H4 (cell line): ENCODE measurements at regions not wholly inside any gene's neighbourhood (a gene's known extent, or its start where the extent isn't known, plus 50 kb on each side); places are given as distances from the start of the nearest gene placed in this dataset.
A peak's percentile ranks its signal among the peaks of the same experiment; 100 is the strongest.
"Not testable (repeated sequence)": the region's sequence is repeated elsewhere in the genome, so short reads cannot be mapped to it uniquely, and the experiment has no call there.

ENCODE experiments used
- DNase-seq: peaks from one replicate; pipeline ENCODE4 v3.0.0-alpha.2; 2015; ENCODE audit warnings: low spot score

DNA sequence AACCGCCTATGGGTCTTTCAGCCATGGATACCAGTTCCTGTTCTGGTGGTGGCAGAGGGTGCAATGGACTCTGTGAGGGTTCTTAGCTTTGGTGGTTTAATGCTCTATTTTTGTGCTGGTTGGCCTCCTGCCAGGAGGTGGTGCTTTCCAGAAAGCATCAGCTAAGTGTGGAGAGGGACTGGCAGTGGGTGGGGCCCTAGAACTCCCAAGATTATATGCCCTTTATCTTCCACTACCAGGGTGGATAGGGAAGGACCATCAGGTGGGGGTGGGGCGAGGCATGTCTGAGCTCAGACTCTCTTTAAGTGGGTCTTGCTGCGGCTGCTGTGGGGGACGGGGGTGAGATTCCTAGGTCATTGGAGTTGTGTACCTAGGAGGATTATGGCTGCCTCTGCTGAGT is 298.3 kb upstream of the MAP3K7 start:
- not testable (repeated sequence) for DNase-seq

DNA sequence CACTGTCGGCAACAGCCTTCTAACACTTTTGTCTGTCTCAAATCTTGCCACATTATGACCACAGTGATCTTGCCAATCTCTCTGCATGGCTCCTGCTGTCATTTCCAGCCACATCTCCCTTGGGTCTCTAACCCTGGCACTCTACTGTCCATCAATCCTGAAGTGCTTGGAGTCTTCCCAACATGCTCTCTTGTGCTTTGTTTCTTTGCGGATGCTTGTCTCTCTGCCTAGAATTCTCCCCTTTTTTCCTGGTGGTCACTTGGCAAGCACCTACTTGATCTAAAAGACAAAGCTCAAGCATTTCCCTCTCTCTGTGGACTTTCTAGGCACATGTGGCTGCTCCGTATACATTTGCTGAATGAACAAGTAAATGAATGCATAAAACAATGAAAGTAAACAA is 290.7 kb upstream of the MAP3K7 start:
- DNase-seq, result no peak

DNA sequence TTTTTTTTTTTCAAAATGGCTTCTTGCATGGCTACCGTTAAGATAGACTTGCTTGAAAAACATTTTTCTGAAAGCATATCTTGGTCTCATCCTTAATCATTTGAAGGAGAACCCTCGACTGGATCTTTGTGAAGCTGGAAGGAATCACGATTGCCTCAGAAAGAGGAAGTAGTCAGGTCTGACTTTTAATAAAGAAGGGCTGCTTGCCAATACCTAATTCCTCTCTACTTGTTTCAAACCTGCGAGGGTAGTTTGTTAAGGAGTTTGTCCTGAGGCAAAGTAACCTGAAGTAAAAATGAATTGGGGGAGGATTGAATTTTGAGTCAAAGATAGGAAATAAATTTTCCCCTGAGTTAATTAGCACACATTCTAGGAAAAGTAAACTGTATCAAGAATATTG is 288.1 kb upstream of the MAP3K7 start:
- DNase-seq, result no peak

- DNase-seq, result no peak
These were observed 286.1 kb upstream of the MAP3K7 start for GRCh38 chr6:90872981-90873380.

- DNase-seq, result no peak
These were observed 283.7 kb upstream of the MAP3K7 start for GRCh38 chr6:90870561-90870960.

DNA sequence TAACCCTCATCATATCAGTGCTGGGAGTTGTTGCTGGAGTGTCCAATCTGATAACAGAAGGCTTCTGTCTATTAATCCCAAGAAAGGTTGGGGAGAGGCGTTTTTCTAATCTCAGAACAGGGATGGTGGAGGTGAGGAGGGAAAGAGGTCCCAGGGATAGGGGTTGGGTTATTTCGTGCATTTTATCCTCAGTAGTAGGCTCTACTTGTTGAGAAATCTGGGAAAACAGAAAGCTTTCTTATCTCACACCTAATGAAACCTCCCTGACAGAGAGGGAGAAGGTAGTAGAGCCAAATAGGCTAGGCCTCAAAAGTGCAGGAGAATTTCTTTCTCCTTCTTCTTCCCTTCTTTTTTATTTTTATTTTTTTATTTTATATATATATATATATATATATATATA is 281.8 kb upstream of the MAP3K7 start:
- no peak for DNase-seq

DNA sequence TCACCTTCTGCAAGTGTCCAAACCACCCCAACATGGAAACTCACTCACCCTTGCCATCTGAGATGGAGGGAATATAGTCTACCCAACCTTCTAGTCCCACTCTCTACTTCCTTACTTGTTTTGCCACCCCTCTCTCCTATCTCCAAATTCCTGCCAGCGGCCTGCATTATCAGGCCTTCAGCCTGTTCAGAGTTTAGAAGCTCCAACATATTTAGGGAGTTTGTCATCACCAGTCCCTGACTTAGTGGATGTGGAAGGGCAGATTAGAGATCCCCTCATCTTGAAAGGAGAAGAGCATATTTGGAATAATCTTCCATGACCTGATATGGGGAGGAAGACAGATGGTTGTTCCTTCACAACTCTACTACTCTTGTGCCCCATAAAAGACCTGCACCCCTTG is 281.4 kb upstream of the MAP3K7 start:
- no peak for DNase-seq

DNA sequence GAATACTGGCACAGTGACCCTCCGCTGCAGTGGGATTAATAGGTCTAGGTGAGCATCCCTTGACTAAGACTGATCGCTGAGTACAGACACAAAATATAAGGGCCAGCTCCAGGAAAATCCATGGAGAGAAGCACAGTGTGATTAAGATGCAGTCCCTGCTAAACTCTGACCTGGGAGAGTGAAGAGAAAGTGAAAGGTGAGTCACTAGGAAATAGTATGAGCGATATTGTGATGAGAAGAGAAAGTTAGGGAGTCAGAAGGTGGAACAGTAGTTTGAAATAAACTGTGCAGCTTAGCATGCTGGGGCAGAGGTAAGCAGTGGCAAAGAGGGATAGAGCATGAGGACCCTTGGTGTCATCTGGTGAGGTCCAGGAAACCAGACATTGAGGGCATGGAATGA is 278.6 kb upstream of the MAP3K7 start:
- DNase-seq, result no peak

DNA sequence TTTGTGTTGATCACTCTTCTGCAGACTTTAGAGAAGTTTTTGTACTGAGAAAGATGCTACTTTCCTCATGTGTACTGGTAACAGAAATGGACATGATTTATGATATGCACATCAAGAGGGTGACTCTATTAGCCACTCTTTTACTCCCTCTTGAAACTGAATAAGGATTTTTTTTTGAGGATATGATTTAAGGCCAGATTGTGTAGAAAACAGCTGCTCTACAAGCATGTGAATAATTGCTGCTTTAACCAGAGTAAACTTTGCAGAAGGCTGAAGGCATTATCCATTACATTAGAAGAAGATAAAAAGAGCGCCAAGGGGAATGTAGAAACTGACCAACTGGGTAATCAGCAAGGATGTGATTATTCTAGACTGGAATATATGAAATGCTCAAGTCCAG is 276.2 kb upstream of the MAP3K7 start:
- DNase-seq, result no peak

DNA sequence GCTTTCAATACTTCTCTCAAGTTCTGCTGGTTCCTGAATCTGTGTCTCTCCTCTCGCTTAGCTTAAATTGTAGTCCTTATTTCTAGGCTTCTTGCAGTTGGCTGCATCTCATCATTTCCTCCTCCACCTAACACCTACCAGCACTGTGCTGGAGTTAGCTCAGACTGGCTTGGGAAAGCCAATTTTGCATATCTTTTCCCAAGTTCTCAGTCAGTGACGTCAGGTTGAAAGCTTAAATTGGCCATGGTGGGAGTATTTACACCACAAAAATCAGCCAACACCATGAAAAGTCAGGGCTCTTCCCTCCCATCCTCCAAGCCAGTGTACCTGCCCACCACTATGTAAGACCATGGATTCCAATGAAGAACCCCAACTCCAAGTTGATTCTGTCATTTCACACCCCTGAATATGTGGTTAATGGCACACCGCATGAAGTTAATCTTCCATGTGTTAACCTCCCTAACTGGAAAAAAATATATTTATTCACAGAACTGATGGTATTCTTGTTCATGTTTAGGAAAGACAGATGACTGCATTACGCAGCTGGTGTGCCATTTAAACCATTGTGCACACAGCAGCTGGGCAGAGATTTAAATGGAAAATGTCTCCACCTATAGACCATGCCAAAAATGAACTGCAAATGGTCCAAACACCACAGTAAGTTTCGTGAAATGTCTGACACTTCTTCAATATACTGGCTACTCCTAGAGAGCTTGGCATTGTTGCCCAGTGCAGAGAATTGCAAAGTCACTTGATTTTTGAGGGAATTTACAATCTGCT is 274.1 kb upstream of the MAP3K7 start:
- no peak for DNase-seq

DNA sequence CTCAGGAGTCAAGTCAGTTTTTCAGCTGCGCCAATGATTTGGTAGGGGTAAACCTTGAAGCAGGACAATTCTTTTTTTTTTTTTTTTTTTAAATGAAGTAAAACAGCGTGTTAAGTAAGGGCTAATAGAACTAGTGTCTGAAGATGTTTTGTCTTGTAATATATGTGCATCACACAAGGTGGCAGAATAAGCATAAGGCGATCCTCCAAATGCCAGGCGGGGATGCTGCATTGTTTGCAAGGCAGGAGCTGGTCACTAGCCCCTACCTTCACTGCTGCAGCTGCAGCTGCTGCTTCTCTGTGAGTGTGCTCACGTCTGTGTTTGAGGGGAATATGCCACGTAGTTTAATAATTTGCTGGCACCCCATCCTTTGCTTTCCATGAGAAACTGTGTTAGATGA is 272.7 kb upstream of the MAP3K7 start:
- peak; percentile 11 for DNase-seq

GRCh38 chr6:90859056-90859455 is 272.2 kb upstream of the MAP3K7 start:
- DNase-seq, result no peak

DNA sequence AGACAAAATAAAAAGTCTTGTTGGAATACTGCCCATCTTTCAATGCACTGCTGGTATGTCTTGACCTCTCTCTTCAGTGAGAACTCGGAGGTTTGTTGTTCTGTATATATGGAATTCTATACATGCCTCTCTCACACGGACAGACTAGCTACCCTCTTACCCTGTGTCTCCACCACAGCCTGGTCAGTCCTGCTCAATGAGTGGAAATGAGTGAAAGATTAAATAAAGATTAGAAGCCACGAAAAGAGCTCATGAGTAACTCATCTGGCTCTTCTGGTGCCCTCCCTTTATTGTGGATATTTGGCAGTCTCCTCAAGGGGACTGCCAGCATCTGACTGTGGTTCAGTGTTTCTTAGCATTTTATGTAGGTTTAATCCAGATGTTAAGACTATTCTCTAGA is 262.8 kb upstream of the MAP3K7 start:
- no peak for DNase-seq

DNA sequence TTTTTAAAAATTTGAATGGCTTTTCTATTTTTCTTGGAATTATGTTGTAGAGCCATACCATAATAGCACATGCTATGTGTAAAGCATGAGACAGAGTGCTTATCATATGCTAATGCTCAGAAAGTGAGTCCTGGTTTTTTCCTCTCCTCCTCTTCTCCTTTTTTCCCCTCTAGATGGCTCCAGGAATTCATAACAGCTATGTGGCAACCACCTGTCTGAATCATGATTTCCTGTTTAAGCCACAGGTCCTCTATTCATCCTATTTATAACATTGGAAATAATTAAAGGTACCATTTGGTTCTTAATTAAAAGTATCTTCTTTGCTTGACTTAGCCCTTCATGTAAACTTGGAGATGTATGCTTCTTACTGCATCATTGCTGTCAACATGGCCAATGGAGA is 260.0 kb upstream of the MAP3K7 start:
- DNase-seq, result no peak

DNA sequence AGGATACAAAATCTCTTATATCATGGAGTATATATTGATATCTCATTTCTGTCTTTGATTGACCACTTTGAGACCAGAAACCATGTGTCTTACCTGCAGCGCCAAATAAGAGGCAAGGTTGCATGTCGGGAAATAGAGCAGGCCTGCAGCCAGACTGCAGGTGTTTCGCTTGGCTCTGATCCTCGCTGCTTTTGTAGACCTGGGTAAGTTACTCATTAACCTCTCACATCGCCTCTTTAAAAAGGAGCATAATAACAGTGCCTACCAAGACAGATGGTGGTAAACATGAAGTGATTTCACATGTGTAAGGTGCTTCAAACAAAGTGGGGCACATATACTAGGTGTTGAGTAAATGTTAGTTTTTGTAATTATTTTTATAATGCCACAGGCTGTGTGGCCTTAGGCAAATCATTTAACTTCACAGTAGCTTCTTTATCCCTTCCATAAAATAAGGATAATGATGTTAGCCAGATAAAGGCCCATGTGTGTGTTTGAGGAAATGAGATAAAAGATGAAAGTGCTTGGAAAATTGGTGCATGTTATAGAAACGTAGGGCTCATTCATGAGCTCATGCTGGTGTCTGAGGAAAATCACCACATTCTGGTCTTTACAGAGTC is 248.8 kb upstream of the MAP3K7 start:
- no peak for DNase-seq

GRCh38 chr6:90829311-90829710 is 242.4 kb upstream of the MAP3K7 start:
- DNase-seq, result no peak

- DNase-seq, result no peak
These were observed 233.6 kb upstream of the MAP3K7 start for GRCh38 chr6:90820436-90820835.

DNA sequence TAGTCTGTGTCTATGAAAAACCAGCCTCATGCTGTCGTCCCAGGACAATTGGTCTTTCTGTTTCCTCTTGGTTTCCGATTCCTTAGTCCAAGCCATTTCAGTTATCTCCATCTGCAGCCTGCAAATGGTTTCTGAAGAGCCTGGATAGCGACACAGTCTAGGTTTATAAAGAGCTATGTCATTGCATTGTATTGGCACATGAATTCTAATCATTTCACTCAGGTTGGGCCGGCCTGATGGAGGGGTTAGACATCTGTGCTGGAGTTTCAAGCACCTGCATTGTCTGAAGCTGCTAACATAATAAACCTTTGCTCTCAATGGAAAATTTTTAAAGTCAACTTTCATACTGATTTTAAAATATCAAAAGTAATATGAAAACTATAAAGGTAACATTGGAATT is 232.6 kb upstream of the MAP3K7 start:
- DNase-seq, result no peak

- no peak for DNase-seq
These were observed 231.3 kb upstream of the MAP3K7 start for GRCh38 chr6:90818163-90818562.

GRCh38 chr6:90816764-90817163 is 229.9 kb upstream of the MAP3K7 start:
- DNase-seq, result no peak

DNA sequence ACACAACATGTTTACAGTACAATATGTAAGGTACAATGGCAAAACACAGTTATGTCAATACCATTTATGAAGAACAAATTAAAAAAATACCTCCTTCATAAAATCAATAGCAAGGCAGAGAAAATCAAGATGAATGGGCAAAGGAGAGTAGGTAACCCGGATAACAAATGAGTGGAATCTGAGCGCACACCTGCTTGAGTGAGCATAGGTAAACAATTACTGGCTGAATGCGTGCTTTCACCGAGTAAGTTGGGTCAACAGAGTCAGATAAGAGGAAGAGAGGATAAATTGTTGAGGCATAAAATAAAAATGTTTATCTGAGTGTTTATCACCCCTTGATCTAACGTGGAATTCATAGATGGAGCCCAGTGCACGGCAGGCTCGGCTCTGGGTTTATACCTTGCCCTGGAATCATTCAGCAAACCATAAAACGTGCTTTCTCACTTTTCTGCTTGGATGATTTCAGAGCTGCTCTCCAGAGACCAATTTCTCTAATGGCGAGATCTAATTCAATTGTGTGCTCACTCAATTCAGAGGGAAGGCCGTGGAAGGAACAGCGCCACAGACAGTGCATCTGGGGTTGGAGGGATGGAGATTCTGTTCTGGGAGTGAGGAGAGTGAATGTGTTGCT is 224.8 kb upstream of the MAP3K7 start:
- DNase-seq, result no peak

DNA sequence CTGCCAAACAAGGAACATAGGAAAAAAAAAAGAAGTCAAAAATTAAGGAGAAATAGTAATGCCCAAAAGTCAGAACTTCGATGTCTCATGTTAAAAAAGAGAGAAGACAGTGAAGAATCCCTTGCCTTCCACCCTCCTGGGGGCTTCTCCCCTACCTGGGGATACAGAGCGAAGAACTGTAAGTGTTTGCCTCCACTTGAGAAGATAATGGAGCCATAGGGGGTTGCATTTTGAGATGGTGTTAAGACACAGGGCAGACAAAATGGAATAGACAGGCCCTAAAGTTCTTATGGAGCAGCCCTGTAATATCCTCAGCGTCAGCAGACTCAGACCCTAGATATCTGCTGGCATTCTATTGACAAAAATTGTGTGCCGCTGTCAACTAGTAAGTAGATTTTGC is 222.2 kb upstream of the MAP3K7 start:
- no peak for DNase-seq
